HAP-1 (cell line): ENCODE measurements at regions not wholly inside any gene's neighbourhood (a gene's known extent, or its start where the extent isn't known, plus 50 kb on each side); places are given as distances from the start of the nearest gene placed in this dataset.

Source experiments
- DNase-seq, 2 experiments: peaks; one replicate each; pipeline ENCODE4 v3.0.0-alpha.2; 2016 to 2020; ENCODE audit warnings: low spot score in 2 of 2
- H3K27me3 ChIP-seq: fragments of 250-450 bp; sonication (Bioruptor Pico); 2 replicates; pipeline ENCODE4 v1.5.1; 2020; ENCODE audit warnings: low read depth, mild to moderate bottlenecking, moderate library complexity
- H3K36me3 ChIP-seq: fragments of 250-450 bp; sonication (Bioruptor Pico); replicated peaks from 2 replicates; pipeline ENCODE4 v1.5.1; 2020; ENCODE audit warnings: mild to moderate bottlenecking
- H3K4me1 ChIP-seq: fragments of 250-450 bp; sonication (Bioruptor Pico); 2 replicates; pipeline ENCODE4 v1.5.1; 2020; ENCODE audit warnings: mild to moderate bottlenecking
- H3K4me3 ChIP-seq: fragments of 250-450 bp; sonication (Bioruptor Pico); 2 replicates; pipeline ENCODE4 v1.5.1; 2020; ENCODE audit warnings: mild to moderate bottlenecking, moderate library complexity
- H3K9me3 ChIP-seq: fragments of 250-450 bp; sonication (Bioruptor Pico); 2 replicates; pipeline ENCODE4 v1.5.1; 2020; ENCODE audit warnings: mild to moderate bottlenecking, moderate library complexity
- in situ Hi-C: fragments of 300-500 bp; cut with MboI; formaldehyde crosslinking; loops from 3 replicates; pipeline ENCODE4 v1.14.3; 2020; ENCODE audit warnings: low sequenced_read_pairs, inconsistent platforms, mixed read lengths

DNA sequence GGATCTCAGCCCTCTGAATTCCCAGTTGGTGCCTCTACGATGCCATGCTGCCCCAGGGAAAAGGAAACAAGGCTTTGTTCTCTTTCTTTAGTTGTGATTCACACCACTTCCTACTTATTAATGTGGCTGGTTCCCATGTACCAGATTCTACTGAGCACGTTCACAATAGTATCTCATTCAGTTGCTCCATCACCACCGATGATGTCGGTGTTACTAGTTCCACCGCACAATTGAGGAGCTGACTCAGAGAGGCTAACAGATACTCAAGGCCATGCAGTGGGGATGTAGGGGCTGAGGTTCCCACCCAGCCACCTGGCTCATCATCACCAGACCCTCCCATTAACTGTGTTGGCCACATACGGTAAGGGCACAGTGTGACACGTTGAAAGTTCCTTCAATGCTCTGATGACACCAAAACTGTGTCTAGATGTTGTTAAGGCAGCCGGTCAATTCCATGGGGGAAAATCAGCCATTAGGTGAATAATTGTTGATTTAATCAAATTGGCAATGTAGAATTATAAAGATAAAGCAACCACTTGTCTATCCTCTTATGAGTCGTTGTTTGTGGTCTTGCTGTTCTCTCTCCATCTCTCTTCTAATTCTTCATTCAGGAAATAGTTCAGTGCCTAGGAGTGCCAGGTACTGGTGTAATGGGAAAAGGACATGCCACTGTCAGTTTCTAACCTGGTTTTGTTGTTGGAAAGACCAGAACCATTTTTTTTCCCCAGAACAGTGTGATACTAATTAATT lies 244.2 kb upstream of the CRY1 start:
- H3K36me3 ChIP-seq: no peaks in the 10 kb centered on the region
- no peaks in the 10 kb centered on the region for H3K9me3 ChIP-seq
- no peaks in the 10 kb centered on the region for H3K27me3 ChIP-seq
- H3K4me3 ChIP-seq: no peak overlapping the region
- in situ Hi-C loops: no loop called here
- no peaks in the 10 kb centered on the region for H3K4me1 ChIP-seq
- no peak for DNase-seq

DNA sequence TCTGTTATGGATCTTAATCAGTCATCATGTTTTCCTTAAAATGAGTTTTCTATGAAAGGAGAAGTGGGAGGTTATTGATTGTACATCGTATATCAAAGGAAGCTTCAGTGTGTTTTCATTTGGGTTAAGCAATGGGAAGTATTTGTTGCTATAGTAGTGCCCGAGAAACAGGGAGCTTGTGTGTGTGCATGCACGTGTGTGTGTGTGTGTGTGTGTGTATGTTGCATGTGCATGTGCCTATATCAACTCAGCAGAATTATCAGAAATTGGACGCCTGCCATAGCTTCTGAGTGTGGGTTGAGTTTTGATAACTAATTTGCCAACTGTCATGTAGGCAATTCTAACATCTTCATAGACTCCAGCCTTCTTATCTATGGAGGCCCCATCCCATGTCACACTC lies 246.1 kb upstream of the CRY1 start:
- Histone ChIP-seq H3K9me3 (no peaks in the 10 kb centered on the region), H3K27me3 (no peaks in the 10 kb centered on the region), H3K4me3 (no peak overlapping the region), H3K36me3 (no peaks in the 10 kb centered on the region), H3K4me1 (no peaks in the 10 kb centered on the region)
- in situ Hi-C loops: no loop called here
- DNase-seq: no peak

DNA sequence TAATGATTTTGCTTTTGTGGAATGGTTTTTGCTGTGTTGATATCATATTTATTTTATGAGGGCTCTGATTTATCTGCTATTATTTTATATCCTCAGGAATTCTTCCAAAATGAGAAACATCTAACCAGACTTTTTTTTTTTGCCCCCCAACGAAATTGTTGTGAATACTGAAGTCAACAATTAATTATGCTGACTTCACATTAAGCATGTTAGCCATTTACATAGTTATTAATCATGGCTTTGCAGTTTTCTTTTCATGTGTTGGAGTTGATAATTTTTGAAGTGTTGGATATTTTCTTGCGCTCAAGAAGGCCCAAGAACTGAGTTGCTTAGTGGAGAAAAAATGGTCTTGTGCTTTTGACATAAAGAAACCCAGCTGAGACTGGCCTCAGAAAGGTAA lies 246.6 kb upstream of the CRY1 start:
- H3K27me3 ChIP-seq: no peaks in the 10 kb centered on the region
- H3K9me3 ChIP-seq: no peaks in the 10 kb centered on the region
- H3K36me3 ChIP-seq: no peaks in the 10 kb centered on the region
- H3K4me3 ChIP-seq: no peak overlapping the region
- no peak for DNase-seq
- no peaks in the 10 kb centered on the region for H3K4me1 ChIP-seq
- in situ Hi-C loops: no loop called here

DNA sequence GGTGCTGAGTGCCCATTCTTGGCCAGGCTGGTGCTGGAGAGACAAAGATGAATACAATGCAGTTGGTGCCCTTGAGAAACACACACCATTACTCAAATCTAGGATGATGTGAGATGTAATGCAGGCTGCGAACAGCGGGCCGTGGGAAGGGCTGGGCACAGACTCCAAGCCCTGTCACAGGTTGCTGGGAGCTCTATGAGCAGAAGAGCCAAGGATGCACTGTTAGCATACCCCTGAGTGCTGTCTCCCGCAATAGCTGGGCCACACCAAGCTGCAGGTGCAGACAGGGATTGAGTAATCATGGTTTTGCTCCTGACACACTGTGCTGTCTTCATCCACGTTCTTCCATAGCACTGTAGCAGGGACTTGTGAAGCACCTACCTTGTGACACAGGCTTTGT lies 247.5 kb upstream of the CRY1 start:
- in situ Hi-C loops: no loop called here
- H3K27me3 ChIP-seq: no peaks in the 10 kb centered on the region
- H3K4me1 ChIP-seq: no peaks in the 10 kb centered on the region
- no peak for DNase-seq
- H3K9me3 ChIP-seq: no peaks in the 10 kb centered on the region
- H3K36me3 ChIP-seq: no peaks in the 10 kb centered on the region
- H3K4me3 ChIP-seq: no peak overlapping the region

DNA sequence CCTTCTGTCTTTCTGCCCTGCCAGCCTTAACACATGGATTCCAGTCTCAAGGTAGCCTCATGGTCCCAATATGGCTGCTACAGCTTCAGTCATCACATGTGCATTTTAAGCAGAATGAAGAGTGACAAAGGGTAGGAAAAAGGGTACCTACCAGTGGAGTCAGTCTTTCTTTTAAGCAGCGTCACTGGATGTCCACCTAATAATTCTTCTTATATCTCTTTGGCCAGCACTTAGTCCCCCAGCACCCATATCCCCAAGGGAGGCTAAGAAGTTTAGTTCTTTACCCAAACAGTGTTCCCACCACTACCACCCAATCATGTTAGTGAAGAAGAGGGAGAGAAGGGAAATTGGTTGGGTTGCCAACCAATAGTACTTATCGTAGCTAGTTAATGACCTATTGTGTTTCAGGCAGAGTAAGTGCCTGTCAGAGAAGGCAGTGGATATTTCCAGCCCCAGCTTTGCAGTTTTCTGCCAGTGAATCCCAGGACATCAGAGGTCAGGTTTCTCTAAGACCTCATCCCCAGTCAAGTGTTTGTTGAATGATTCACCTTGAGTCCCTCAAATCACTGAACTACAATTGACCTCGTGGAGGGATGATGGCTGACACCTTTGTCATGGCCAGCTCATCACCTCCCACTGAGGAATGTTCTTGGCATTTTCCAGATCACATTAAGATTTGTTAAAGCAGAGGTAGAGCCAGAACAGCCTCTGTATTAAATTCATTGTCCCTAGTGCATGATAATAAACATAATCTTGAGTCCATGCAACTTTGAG lies 250.9 kb upstream of the CRY1 start:
- no peaks in the 10 kb centered on the region for H3K27me3 ChIP-seq
- H3K4me3 ChIP-seq: no peak overlapping the region
- DNase-seq: no peak
- H3K4me1 ChIP-seq: no peaks in the 10 kb centered on the region
- H3K9me3 ChIP-seq: no peaks in the 10 kb centered on the region
- H3K36me3 ChIP-seq: no peaks in the 10 kb centered on the region
- in situ Hi-C loops: no loop called here

DNA sequence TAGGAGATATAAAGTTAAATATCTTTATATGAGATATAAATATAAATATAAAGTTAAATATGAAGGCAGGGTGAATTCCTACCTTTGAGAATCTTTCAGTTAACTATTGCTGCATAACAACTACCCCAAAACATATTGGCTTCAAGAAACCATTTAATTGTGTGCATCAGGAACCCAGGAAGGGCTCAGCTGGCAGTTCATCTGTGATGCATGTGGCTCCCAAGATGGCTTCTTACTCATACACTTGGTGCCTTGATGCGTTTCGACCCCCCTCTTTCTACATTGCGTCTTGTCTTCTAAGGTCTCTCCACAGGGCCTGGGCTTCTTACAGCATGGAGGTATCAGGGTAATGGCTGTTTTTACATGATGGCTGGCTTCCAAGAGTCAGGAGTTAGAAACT lies 253.9 kb upstream of the CRY1 start:
- in situ Hi-C loops: no loop called here
- Histone ChIP-seq H3K9me3 (no peaks in the 10 kb centered on the region), H3K4me3 (no peak overlapping the region), H3K36me3 (no peaks in the 10 kb centered on the region), H3K4me1 (no peaks in the 10 kb centered on the region), H3K27me3 (no peaks in the 10 kb centered on the region)
- no peak for DNase-seq

DNA sequence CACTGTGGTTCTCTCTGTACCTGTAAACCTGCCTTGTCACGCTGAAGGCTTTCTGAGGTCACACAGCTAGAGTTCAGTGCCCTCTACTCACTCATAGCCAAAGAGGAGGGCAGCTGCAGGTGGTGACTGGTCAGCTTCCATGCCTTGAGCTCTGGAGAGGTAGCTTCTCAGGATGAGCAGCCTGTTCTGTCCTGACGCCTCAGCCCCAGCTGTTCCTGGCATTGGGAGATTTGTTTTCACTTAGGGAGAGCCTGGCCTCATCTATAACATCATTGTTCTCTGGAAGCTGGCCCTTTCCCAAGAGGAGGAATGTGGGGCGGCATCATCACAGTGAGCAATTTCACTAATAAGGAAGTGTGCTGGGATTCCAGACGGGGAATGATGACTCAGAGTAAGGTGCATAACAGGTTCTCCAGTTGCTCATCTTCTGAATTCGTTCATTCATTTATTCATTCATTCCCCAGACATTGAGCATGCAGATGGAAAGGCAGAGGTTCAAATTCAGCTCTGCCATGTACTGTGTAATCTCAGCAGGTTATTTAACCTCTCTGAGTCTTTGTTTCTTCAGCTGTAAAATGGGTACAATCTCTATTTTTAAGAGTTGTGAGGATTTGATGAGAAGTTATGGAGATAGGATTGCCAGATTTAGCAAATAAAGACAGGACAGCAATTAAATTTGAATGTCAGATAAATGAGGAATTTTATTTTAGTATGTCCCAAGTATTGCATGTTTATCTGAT lies 255.8 kb upstream of the CRY1 start:
- no peak for DNase-seq
- Histone ChIP-seq H3K36me3 (no peaks in the 10 kb centered on the region), H3K4me1 (no peaks in the 10 kb centered on the region), H3K4me3 (no peak overlapping the region), H3K9me3 (no peaks in the 10 kb centered on the region), H3K27me3 (no peaks in the 10 kb centered on the region)
- in situ Hi-C loops: no loop called here

DNA sequence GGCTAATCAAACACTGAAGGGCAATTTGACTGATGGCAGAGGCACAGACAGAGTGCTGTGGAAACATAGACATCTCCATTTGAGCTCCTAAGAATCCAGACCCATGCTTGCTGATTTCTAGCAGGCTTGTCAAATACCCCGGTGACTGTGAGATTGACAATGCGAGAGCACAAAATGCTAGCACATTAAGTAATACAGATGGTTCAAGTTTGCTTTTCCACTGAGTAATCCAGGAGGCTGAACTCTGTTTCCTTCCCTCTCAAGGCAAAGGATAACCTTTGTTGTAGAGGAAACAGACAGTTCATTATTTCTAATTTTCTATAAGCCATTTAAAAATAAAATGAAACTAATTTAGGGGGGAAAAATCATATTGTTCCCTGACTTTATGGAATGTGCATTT lies 256.5 kb upstream of the CRY1 start:
- no peak for DNase-seq
- in situ Hi-C loops: no loop called here

DNA sequence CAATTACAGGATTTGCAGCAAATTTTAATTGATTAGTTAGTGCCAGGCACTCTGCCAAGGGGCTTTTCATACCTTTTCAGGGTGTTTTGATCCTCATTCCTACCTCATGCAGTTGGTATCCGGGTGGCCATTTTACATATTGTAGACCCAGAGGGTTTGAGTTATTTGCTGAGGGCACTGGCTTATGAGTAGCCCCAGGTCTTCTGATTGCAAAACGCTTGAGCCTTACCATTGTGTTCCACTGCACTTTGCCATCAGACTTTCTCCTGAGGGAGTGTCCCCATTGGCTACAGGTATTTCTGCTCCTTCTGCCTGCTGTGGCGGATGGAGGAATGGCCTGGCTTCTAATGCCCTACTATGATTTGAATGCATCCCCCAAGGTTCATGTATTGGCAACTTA lies 257.8 kb upstream of the CRY1 start:
- no peak overlapping the region for H3K4me3 ChIP-seq
- in situ Hi-C loops: no loop called here
- no peaks in the 10 kb centered on the region for H3K27me3 ChIP-seq
- no peaks in the 10 kb centered on the region for H3K36me3 ChIP-seq
- H3K4me1 ChIP-seq: no peaks in the 10 kb centered on the region
- DNase-seq: no peak
- no peaks in the 10 kb centered on the region for H3K9me3 ChIP-seq

More for the DNA sequence above, 256.5 kb upstream of the CRY1 start:
- H3K9me3 ChIP-seq: no peaks in the 10 kb centered on the region
- no peaks in the 10 kb centered on the region for H3K4me1 ChIP-seq
- H3K27me3 ChIP-seq: no peaks in the 10 kb centered on the region
- no peak overlapping the region for H3K4me3 ChIP-seq
- H3K36me3 ChIP-seq: no peaks in the 10 kb centered on the region

DNA sequence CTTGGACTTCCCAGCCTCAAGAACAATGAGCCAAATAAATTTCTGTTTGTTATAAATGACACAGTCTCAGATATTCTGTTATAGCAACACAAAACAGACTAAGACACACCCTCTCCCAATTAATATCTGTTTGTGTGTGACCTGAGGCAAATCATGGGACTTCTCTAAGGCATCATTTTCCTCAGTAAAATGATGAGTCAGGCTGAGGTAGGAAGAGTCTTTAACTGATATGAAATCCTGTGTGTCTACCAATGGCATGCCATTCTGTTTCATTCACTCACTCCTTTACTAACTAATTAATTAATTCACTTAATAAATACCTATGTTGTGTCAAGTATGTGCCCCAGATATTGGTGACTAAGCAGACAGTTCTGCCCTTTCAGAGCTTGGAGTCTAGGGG lies 258.4 kb upstream of the CRY1 start:
- Histone ChIP-seq H3K4me3 (no peak overlapping the region), H3K27me3 (no peaks in the 10 kb centered on the region), H3K36me3 (no peaks in the 10 kb centered on the region), H3K9me3 (no peaks in the 10 kb centered on the region), H3K4me1 (no peaks in the 10 kb centered on the region)
- no peak for DNase-seq
- in situ Hi-C loops: no loop called here

DNA sequence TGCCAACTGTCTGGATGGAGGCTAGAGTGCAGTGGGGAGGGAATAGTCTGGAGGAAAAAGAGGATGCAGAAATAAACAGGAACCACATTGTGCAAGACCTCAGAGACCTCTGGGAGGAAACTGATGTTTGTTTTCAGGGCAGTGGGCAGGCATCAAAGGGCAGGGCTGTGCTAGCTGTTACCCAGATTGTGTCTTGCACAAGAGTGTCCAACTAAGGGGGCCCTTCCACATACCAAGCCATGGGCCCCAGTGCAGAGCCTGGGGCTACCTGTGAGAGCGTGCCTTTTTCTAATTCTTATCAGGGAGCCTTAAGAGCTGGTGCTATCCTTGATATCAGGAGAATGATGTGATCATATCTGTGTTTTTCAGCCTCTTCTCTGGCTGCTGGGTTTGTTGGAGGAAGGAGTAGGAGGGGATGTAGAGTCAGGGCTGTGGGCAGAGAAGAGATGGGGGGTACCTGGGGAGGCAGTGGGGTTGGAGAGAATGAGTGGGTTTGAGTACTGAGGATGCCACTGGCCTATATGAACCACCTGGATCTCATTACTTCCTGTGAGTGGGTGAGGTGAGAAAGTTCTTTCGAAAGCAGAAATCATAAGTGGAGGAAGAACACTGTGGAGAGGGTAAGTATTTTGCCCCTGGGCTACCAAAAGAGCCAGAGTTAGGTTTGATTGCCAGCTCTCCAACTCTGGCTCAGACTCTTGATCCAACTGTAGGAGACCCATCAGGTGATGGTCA lies 259.2 kb upstream of the CRY1 start:
- Histone ChIP-seq H3K9me3 (no peaks in the 10 kb centered on the region), H3K4me1 (no peaks in the 10 kb centered on the region), H3K36me3 (no peaks in the 10 kb centered on the region), H3K4me3 (no peak overlapping the region), H3K27me3 (no peaks in the 10 kb centered on the region)
- in situ Hi-C loops: no loop called here
- no peak for DNase-seq

DNA sequence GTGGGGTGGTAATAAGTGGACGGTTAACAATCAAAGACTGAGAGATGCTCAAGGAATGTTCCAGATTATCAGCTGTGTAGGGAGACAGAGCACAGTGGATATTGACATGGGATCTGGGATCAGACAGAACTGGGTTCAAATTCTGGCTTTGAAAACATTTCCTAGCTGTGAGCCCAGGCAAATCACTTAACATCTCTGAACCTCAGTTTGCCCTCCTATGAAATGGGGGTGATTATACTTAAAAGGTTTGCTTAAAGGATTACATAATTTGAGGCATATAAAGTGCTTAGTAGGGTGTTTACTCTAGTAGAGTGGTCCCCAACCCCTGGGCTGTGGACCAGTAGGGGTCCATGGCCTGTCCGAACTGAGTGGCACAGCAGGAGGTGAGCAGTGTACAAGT lies 260.0 kb upstream of the CRY1 start:
- in situ Hi-C loops: no loop called here

DNA sequence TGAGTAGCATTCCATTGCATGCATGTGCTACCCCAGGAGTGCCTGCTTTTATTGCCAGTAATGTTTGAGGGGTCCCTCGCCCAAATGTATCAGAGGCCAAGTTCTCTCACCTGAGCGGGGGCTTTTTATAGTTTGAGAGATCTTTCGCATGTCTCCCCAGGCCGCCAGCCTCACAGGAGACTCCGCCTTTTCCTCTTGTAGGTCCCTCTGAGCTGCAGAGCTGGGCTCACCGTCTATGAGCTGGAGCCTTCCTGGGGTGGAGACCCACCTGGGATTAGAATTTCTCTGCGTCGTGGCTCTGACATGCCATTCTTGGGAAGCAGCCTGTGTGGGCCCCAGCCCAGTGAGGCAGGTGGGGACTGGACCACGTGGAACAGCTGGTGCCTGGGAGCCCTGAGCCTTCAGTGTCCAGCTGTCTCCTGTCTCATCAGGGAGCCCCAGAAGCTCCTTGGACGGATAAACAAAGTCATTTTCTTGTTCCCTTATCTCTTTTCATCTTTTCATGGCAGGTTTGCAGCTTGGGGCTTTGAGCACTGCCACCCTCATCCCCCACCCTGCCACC lies 261.7 kb upstream of the CRY1 start:
- no peaks in the 10 kb centered on the region for H3K36me3 ChIP-seq
- no peaks in the 10 kb centered on the region for H3K27me3 ChIP-seq
- DNase-seq: no peak
- H3K4me3 ChIP-seq: no peak overlapping the region
- in situ Hi-C loops: no loop called here
- no peaks in the 10 kb centered on the region for H3K4me1 ChIP-seq
- H3K9me3 ChIP-seq: no peaks in the 10 kb centered on the region

More for the DNA sequence above, 260.0 kb upstream of the CRY1 start:
- no peak for DNase-seq
- Histone ChIP-seq H3K4me1 (no peaks in the 10 kb centered on the region), H3K27me3 (no peaks in the 10 kb centered on the region), H3K4me3 (no peak overlapping the region), H3K9me3 (no peaks in the 10 kb centered on the region), H3K36me3 (no peaks in the 10 kb centered on the region)
